Chondrocyte (in vitro differentiated cells): ENCODE measurements at regions not wholly inside any gene's neighbourhood (a gene's known extent, or its start where the extent isn't known, plus 50 kb on each side); places are given as distances from the start of the nearest gene placed in this dataset.

Experiments used
- DNase-seq: peaks from one replicate; pipeline ENCODE4 v3.0.0; 2021; ENCODE audit warnings: mixed read lengths, low spot score
- H3K27ac Mint-ChIP-seq: one replicate; pipeline ENCODE4 v1.8.0; 2021; ENCODE audit warnings: mild to moderate bottlenecking, moderate library complexity, mixed read lengths; ENCODE audit not compliant: unreplicated experiment
- H3K27me3 Mint-ChIP-seq: 2 replicates; pipeline ENCODE4 v1.8.0; 2021; ENCODE audit warnings: low read depth, mixed read lengths
- H3K36me3 Mint-ChIP-seq: 2 replicates; pipeline ENCODE4 v1.8.0; 2021; ENCODE audit warnings: low read depth, mixed read lengths
- H3K4me1 Mint-ChIP-seq: 2 replicates; pipeline ENCODE4 v1.8.0; 2021; ENCODE audit warnings: low read depth, mild to moderate bottlenecking, mixed read lengths
- H3K4me3 Mint-ChIP-seq: one replicate; pipeline ENCODE4 v1.8.0; 2021; ENCODE audit warnings: mild to moderate bottlenecking, moderate library complexity, mixed read lengths; ENCODE audit not compliant: unreplicated experiment
- H3K9me3 Mint-ChIP-seq: 2 replicates; pipeline ENCODE4 v1.8.0; 2021; ENCODE audit warnings: low read depth, mixed read lengths
- TF ChIP-seq, protein P1 (sequence below): fragments of 200-600 bp; sonication (generic); IDR thresholded peaks from 2 replicates; pipeline ENCODE4 v1.5.0; 2021; ENCODE audit warnings: antibody characterized with exemption, mild to moderate bottlenecking, moderate library complexity

DNA sequence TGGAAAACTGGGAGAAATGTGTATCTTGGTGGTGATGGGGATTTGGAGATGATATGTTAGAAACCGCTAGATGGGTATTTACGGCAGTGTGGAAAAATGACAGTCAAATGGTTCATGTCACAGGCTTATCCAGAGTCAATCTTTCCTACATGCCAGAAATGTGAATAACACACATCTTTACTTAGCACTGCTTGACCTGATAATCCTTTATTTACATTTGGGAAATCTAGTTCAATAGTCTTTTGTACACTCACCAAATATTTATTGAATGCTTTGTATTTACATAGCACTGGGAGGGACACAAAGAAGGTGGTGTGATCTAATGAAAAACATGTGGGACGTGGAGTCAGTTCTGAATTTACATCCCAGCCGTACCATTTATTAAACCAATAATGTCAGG is 208.2 kb downstream of the DIO2 start:
- DNase-seq: no peak

DNA sequence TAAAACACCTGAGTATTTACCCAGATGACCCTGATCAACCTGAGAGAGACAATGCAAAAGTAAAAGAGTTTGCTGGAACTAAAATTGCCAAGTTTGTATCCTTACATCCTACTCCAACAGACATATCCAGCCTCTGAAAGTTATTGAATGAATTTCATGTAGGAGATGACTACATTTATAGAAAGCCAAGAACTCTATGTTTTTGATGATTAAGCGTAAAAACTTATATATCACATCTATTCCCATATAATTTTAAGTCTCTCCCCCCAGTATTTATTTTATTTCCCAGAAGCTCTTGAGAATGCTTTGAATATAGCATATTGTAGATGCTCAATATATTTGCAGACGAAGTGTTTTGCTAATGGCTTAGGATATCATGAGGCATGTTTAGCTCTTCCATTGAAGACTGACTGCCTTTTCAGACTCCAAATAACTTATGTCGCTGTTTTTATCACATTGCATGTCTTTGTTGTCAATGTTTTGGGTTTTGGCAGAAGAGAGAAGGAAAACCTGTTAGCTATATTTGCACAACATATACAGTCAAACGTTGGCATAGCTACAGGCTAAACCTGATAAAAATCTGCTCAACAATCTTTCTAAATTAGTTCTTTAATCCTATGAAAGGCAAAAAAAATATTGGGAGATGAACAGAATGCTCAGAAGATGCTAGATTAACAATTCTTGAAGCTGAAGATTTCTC is 213.6 kb downstream of the DIO2 start:
- Mint-ChIP-seq H3K4me1 (peaks cover 5% of the 10 kb centered on the region), H3K27me3 (no peaks in the 10 kb centered on the region), H3K36me3 (no peaks in the 10 kb centered on the region), H3K4me3 (no peak overlapping the region), H3K9me3 (peaks cover 2% of the 10 kb centered on the region), H3K27ac (no peak overlapping the region)
- no peak for DNase-seq
- TF ChIP-seq, protein P1, sequence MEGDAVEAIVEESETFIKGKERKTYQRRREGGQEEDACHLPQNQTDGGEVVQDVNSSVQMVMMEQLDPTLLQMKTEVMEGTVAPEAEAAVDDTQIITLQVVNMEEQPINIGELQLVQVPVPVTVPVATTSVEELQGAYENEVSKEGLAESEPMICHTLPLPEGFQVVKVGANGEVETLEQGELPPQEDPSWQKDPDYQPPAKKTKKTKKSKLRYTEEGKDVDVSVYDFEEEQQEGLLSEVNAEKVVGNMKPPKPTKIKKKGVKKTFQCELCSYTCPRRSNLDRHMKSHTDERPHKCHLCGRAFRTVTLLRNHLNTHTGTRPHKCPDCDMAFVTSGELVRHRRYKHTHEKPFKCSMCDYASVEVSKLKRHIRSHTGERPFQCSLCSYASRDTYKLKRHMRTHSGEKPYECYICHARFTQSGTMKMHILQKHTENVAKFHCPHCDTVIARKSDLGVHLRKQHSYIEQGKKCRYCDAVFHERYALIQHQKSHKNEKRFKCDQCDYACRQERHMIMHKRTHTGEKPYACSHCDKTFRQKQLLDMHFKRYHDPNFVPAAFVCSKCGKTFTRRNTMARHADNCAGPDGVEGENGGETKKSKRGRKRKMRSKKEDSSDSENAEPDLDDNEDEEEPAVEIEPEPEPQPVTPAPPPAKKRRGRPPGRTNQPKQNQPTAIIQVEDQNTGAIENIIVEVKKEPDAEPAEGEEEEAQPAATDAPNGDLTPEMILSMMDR: no peak

More for the DNA sequence above, 208.2 kb downstream of the DIO2 start:
- H3K9me3 Mint-ChIP-seq: peaks cover 2% of the 10 kb centered on the region
- H3K4me1 Mint-ChIP-seq: no peaks in the 10 kb centered on the region
- H3K4me3 Mint-ChIP-seq: no peak overlapping the region
- no peak overlapping the region for H3K27ac Mint-ChIP-seq
- no peaks in the 10 kb centered on the region for H3K36me3 Mint-ChIP-seq
- no peaks in the 10 kb centered on the region for H3K27me3 Mint-ChIP-seq
- TF ChIP-seq, protein P1: no peak

DNA sequence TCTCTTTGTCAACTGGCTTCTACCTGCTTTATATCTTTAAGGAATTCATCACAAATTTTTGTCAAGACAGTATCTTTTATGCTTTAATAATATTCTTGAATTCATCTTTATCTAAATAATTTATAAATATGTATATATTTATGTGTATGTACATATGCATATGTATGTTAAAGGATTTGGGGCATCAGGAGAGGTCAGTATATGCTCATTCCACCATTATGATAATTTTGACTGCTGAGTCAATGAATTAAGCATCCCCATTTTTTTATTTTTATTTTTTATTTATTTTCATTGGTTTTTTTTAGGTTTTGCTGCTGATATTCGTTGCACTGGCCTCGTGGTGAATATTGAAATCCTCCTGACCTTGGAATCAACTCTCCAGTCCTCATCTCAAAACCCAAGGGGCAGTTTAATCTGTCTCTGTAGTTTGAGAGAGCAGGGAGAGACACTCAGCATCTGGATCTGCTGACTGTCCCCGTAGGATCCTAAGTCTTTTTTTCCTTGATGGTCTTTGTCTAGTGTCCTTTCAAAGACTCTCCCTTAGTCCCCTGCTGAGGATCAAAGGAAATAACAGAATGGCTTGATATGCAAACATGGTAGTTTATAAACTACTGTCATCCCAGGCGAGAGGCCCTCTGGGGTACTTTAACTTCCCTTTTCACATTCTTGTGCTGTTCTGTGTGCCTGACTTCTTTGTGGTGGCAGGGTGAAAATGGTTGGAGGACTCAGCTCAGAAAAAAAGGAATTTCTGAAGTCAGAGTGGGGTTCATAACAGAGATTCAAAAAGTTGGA is 218.7 kb downstream of the DIO2 start:
- Mint-ChIP-seq H3K36me3 (no peaks in the 10 kb centered on the region), H3K27me3 (no peaks in the 10 kb centered on the region), H3K27ac (no peak overlapping the region), H3K4me1 (peaks cover 5% of the 10 kb centered on the region), H3K9me3 (no peaks in the 10 kb centered on the region), H3K4me3 (no peak overlapping the region)
- TF ChIP-seq, protein P1: no peak
- no peak for DNase-seq

DNA sequence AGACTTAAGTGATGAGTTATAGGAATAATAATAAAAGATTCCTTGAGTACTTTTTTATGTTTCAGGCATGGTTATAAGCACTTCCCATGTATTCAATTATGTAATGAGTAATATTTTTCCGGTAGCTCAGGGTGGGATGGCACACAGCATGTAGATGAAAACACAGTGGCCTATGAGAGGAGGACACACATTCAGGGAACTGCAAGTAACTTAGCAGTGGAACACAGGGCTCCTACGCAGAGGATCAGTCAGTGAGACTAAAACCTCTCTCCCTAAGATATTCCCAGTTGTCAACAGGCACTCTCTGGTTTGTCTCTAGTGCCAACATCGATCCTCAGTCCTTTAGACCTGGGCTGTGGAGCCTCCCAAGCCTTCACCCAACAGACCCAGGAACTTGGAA is 219.4 kb downstream of the DIO2 start:
- no peak for DNase-seq
- Mint-ChIP-seq H3K9me3 (no peaks in the 10 kb centered on the region), H3K27me3 (no peaks in the 10 kb centered on the region), H3K27ac (no peak overlapping the region), H3K4me3 (no peak overlapping the region), H3K36me3 (no peaks in the 10 kb centered on the region), H3K4me1 (peaks cover 5% of the 10 kb centered on the region)
- TF ChIP-seq, protein P1: no peak

DNA sequence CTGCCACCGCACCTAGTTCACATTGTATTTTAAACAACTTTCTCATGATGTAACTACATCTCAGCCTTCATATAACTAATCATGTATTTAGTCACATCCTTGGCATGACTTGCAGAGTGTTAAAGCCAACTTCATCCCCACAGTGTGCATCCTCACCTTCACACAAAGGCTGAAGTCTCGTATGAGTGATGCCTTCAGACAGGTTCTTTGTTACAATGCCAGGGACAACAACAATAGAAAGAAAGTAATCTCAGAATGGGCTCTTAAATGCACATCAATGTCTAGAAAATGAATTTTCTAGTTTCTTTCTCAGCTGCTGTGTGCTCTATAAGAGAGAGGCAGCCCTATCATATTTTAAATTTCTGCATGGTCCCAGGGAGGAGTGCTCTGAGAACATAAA is 221.3 kb downstream of the DIO2 start:
- H3K4me1 Mint-ChIP-seq: peaks cover 14% of the 10 kb centered on the region
- H3K27me3 Mint-ChIP-seq: no peaks in the 10 kb centered on the region
- no peak overlapping the region for H3K4me3 Mint-ChIP-seq
- no peaks in the 10 kb centered on the region for H3K36me3 Mint-ChIP-seq
- no peak overlapping the region for H3K27ac Mint-ChIP-seq
- DNase-seq: no peak
- TF ChIP-seq, protein P1: no peak
- H3K9me3 Mint-ChIP-seq: peaks cover 7% of the 10 kb centered on the region
